Prostate gland (tissue), 2 donors: ENCODE measurements at regions not wholly inside any gene's neighbourhood (a gene's known extent, or its start where the extent isn't known, plus 50 kb on each side); places are given as distances from the start of the nearest gene placed in this dataset.

Source experiments
- DNase-seq: peaks from one replicate; pipeline ENCODE4 v3.0.0-alpha.2; 2019; ENCODE audit warnings: low spot score
- H3K27ac ChIP-seq, 2 donors: fragments of 200-600 bp; sonication (generic); 2 replicates each; pipeline ENCODE4 v1.5.1; 2017 to 2019
- H3K27me3 ChIP-seq: fragments of 200-600 bp; sonication (generic); replicated peaks from 2 replicates; pipeline ENCODE4 v1.5.1; 2019; ENCODE audit not compliant: insufficient read depth
- H3K36me3 ChIP-seq, 2 donors: fragments of 200-600 bp; sonication (generic); 1 replicate in 1 of 2; 2 replicates in 1 of 2; pipeline versions ENCODE4 v1.5.1 to v1.8.1; 2017 to 2019
- H3K4me1 ChIP-seq: fragments of 200-600 bp; sonication (generic); replicated peaks from 2 replicates; pipeline ENCODE4 v1.5.1; 2019
- H3K4me3 ChIP-seq, 2 donors: fragments of 200-600 bp; sonication (generic); 2 replicates each; pipeline ENCODE4 v1.5.1; 2017 to 2019
- H3K9me3 ChIP-seq: fragments of 200-600 bp; sonication (generic); 2 replicates; pipeline ENCODE4 v1.5.1; 2017
- CTCF ChIP-seq, 4 experiments: fragments of 200-600 bp in 2 of 4; fragments of 450-650 bp in 2 of 4; sonication (generic) in 2 of 4; IDR thresholded peaks; 1 replicate in 3 of 4; 2 replicates in 1 of 4; pipeline ENCODE4 v1.5.1; 2016 to 2019; ENCODE audit warnings: antibody characterized with exemption in 4 of 4, mild to moderate bottlenecking in 2 of 4, moderate library complexity in 2 of 4
- POLR2A ChIP-seq: fragments of 450-650 bp; IDR thresholded peaks from one replicate; pipeline ENCODE4 v1.6.1; 2016; ENCODE audit warnings: antibody characterized with exemption, mild to moderate bottlenecking
- POLR2AphosphoS5 ChIP-seq: sonication (generic); formaldehyde crosslinking; IDR thresholded peaks from one replicate; pipeline ENCODE4 v1.6.1; 2017; ENCODE audit warnings: antibody characterized with exemption
- WGBS: methylation state at CpG from one replicate; pipeline ENCODE4 v1.1.5; 2018; 5-methylcytosine and 5-hydroxymethylcytosine counted together
- intact Hi-C: fragments of 100-400 bp; cut with DNase I; formaldehyde crosslinking; loops from one replicate; pipeline ENCODE4 v1.14.2; 2022

- H3K27me3 ChIP-seq = no peaks in the 10 kb centered on the region
- no peak overlapping the region for H3K27ac ChIP-seq
- TF ChIP-seq POLR2A = no peak
- no peak for TF ChIP-seq POLR2AphosphoS5
- TF ChIP-seq CTCF (IDR thresholded peaks at IDR 0.05) = no peak
- no peaks in the 10 kb centered on the region for H3K9me3 ChIP-seq
- WGBS = 24% methylated on average over 3 of the region's 3 CpGs
- no peaks in the 10 kb centered on the region for H3K36me3 ChIP-seq
- intact Hi-C loops = no loop called here
- DNase-seq = no peak
- H3K4me3 ChIP-seq = no peak overlapping the region
- no peaks in the 10 kb centered on the region for H3K4me1 ChIP-seq
These were observed 64.8 kb upstream of the CMKLR1 start for GRCh38 chr12:108403952-108404351.

GRCh38 chr12:108401964-108402363 is 62.9 kb upstream of the CMKLR1 start:
- intact Hi-C loops = no loop called here
- Histone ChIP-seq H3K36me3 (no peaks in the 10 kb centered on the region), H3K27ac (no peak overlapping the region), H3K4me1 (no peaks in the 10 kb centered on the region), H3K9me3 (no peaks in the 10 kb centered on the region), H3K4me3 (no peak overlapping the region), H3K27me3 (no peaks in the 10 kb centered on the region)
- WGBS = 33% methylated on average over 3 of the region's 3 CpGs
- no peak for DNase-seq
- TF ChIP-seq POLR2A (no peak), POLR2AphosphoS5 (no peak), CTCF (IDR thresholded peaks at IDR 0.05) (no peak)

- H3K27ac ChIP-seq = no peak overlapping the region
- TF ChIP-seq POLR2AphosphoS5 (no peak), CTCF (IDR thresholded peaks at IDR 0.05) (no peak), POLR2A (no peak)
- DNase-seq = no peak
- H3K27me3 ChIP-seq = no peaks in the 10 kb centered on the region
- H3K4me1 ChIP-seq = no peaks in the 10 kb centered on the region
- H3K9me3 ChIP-seq = no peaks in the 10 kb centered on the region
- H3K4me3 ChIP-seq = no peak overlapping the region
- no peaks in the 10 kb centered on the region for H3K36me3 ChIP-seq
- intact Hi-C loops = no loop called here
- WGBS = 71% methylated on average over 3 of the region's 3 CpGs
These were observed 61.9 kb upstream of the CMKLR1 start for GRCh38 chr12:108400900-108401480.

GRCh38 chr12:108400481-108400880 is 61.4 kb upstream of the CMKLR1 start:
- intact Hi-C loops = no loop called here
- H3K27ac ChIP-seq = no peak overlapping the region
- DNase-seq = no peak
- 73% methylated on average over 2 of the region's 2 CpGs for WGBS
- TF ChIP-seq POLR2AphosphoS5 (no peak), CTCF (IDR thresholded peaks at IDR 0.05) (no peak), POLR2A (no peak)
- H3K27me3 ChIP-seq = no peaks in the 10 kb centered on the region
- no peaks in the 10 kb centered on the region for H3K9me3 ChIP-seq
- H3K4me1 ChIP-seq = no peaks in the 10 kb centered on the region
- H3K4me3 ChIP-seq = no peak overlapping the region
- no peaks in the 10 kb centered on the region for H3K36me3 ChIP-seq

GRCh38 chr12:108400056-108400455 is 60.9 kb upstream of the CMKLR1 start:
- WGBS = 67% methylated on average over 3 of the region's 3 CpGs
- TF ChIP-seq CTCF (IDR thresholded peaks at IDR 0.05) = no peak
- TF ChIP-seq POLR2AphosphoS5 = no peak
- TF ChIP-seq POLR2A = no peak
- Histone ChIP-seq H3K9me3 (no peaks in the 10 kb centered on the region), H3K27me3 (no peaks in the 10 kb centered on the region), H3K27ac (no peak overlapping the region), H3K4me3 (no peak overlapping the region), H3K36me3 (no peaks in the 10 kb centered on the region), H3K4me1 (no peaks in the 10 kb centered on the region)
- intact Hi-C loops = no loop called here
- no peak for DNase-seq
